Heart right ventricle (tissue), 16 donors: ENCODE measurements at regions not wholly inside any gene's neighbourhood (a gene's known extent, or its start where the extent isn't known, plus 50 kb on each side); places are given as distances from the start of the nearest gene placed in this dataset.

Source experiments
- ATAC-seq, 8 donors: fragments of 200-7000 bp; cut with Tn5 transposase; one replicate each; pipeline ENCODE4 v1.9.1; 2020; ENCODE audit warnings: mild to moderate bottlenecking in 8 of 8, moderate library complexity in 8 of 8, moderate number of reproducible peaks in 1 of 8
- DNase-seq, 2 donors: peaks; one replicate each; pipeline ENCODE4 v3.0.0-alpha.2; 2020
- H3K27ac ChIP-seq, 10 donors: fragments of 200-600 bp; sonication (generic) in 2 of 10; one replicate each; pipeline versions ENCODE4 v1.5.0 to v1.8.0; 2020 to 2022; ENCODE audit warnings: mild to moderate bottlenecking in 3 of 10
- H3K27me3 ChIP-seq, 7 donors: fragments of 200-600 bp; one replicate each; pipeline ENCODE4 v1.8.0; 2021 to 2022; ENCODE audit warnings: mild to moderate bottlenecking in 2 of 7
- H3K36me3 ChIP-seq, 9 donors: fragments of 200-600 bp; sonication (generic) in 1 of 9; one replicate each; pipeline versions ENCODE4 v1.5.0 to v1.8.0; 2020 to 2022; ENCODE audit warnings: mild to moderate bottlenecking in 2 of 9
- H3K4me1 ChIP-seq, 9 donors: fragments of 200-600 bp; sonication (generic) in 1 of 9; one replicate each; pipeline versions ENCODE4 v1.5.0 to v1.8.0; 2020 to 2022; ENCODE audit warnings: mild to moderate bottlenecking in 4 of 9
- H3K4me3 ChIP-seq, 10 donors: fragments of 200-600 bp; sonication (generic) in 2 of 10; one replicate each; pipeline versions ENCODE4 v1.5.0 to v1.8.0; 2020 to 2022; ENCODE audit warnings: mild to moderate bottlenecking in 7 of 10, moderate library complexity in 2 of 10
- H3K9me3 ChIP-seq, 11 donors: fragments of 200-600 bp in 10 of 11; sonication (generic) in 2 of 11; one replicate each; pipeline versions ENCODE4 v1.5.0 to v1.8.0; 2013 to 2022; ENCODE audit warnings: mild to moderate bottlenecking in 2 of 11, control low read depth in 1 of 11, moderate library complexity in 1 of 11
- WGBS, 2 donors: extraction: QIAGEN DNeasy Blood & Tissue Kit; methylation state at CpG; one replicate each; pipeline ENCODE4 v1.1.7; 2013; ENCODE audit warnings: inconsistent platforms in 1 of 2; 5-methylcytosine and 5-hydroxymethylcytosine counted together
- intact Hi-C, 10 donors: fragments of 100-400 bp; cut with DNase I; formaldehyde crosslinking; loops; one replicate each; pipeline versions ENCODE4 v1.11.1 to v1.14.2; 2022
- TF ChIP-seq, protein P1 (sequence below), 9 donors: fragments of 200-600 bp; sonication (generic) in 2 of 9; IDR thresholded peaks; one replicate each; pipeline versions ENCODE4 v1.5.0 to v1.8.0; 2021 to 2022; ENCODE audit warnings: antibody characterized with exemption in 9 of 9, mild to moderate bottlenecking in 5 of 9, moderate library complexity in 1 of 9
- donor health status: Arrhythmogenic right ventricular cardiomyopathy.
- donor health status: ischemic (EF 13 %, LVEDD 7.1; RV severe dilation, severe dysfunction).
- donor health status: healthy with polysubstance abuse.
- donor health status: DM: no; HTN: yes; CAD: no.
- donor health status: DM: no; HTN: no; CAD: no.
- donor health status: ischemic (EF 25% LVEDD 6.9; RV normal size, moderate dysfunction).
- donor health status: ischemic (EF 25% LVEDD 5.7; RV mildly dilated, moderate dysfunction).
- donor health status: healthy.
- donor health status: DM: yes; HTN: yes; CAD: no.
- donor health status: Ischemic cardiomyopathy.
- donor health status: ischemic (EF 35%, LVEDD 5.7; RV mildly dilated, moderate dysfunction).
- donor health status: nonischemic (EF 11% LVEDD 7.7; RV severe dilation, severe dysfunction).
- donor health status: DM: yes; HTN: yes; CAD: no.
- donor health status: PGD.
- donor health status: ischemic (EF 29% LVEDD 5.4; RV normal size, mild dysfunction).
- donor health status: nonischemic (EF 23%, LVEDD 6.1; RV moderate dilation, normal function).

DNA sequence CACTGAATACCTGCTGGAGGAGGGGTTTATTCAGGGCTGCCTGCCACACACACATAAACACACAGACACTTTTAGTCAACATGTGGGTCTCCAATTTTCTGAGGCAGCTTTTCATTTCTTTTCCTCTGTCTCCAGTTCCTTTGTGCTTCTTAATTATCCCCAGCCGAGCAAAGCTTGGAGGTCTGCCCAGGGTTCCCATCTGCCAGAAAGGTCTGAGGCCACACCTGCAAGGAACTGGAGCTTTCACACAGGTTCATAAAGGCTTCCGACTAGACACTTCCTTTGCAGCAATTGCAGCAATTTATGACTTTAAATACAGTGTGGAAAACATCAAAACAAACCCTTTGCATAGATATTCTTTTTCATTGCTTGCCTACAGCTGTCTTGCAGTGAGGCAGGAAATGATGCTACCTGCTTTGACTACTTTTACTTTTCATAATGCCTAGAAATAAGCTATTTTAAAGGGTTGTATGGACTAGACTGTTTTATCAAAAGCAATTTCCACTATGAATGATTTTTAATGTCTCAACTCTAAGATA lies 1318.9 kb downstream of the AACS start:
- Histone ChIP-seq H3K9me3 (peaks cover 0 to 20% (median 6%) of the 10 kb centered on the region in 11 donors), H3K27me3 (no peaks in the 10 kb centered on the region), H3K4me1 (no peaks in the 10 kb centered on the region), H3K27ac (no peak overlapping the region), H3K36me3 (no peaks in the 10 kb centered on the region), H3K4me3 (no peak overlapping the region)
- ATAC-seq (no peak), DNase-seq (no peak)
- WGBS, 2 donors: 52 to 61% methylated on average over 2 of the region's 2 CpGs
- TF ChIP-seq, protein P1, sequence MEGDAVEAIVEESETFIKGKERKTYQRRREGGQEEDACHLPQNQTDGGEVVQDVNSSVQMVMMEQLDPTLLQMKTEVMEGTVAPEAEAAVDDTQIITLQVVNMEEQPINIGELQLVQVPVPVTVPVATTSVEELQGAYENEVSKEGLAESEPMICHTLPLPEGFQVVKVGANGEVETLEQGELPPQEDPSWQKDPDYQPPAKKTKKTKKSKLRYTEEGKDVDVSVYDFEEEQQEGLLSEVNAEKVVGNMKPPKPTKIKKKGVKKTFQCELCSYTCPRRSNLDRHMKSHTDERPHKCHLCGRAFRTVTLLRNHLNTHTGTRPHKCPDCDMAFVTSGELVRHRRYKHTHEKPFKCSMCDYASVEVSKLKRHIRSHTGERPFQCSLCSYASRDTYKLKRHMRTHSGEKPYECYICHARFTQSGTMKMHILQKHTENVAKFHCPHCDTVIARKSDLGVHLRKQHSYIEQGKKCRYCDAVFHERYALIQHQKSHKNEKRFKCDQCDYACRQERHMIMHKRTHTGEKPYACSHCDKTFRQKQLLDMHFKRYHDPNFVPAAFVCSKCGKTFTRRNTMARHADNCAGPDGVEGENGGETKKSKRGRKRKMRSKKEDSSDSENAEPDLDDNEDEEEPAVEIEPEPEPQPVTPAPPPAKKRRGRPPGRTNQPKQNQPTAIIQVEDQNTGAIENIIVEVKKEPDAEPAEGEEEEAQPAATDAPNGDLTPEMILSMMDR (IDR thresholded peaks at IDR 0.05): no peak
- intact Hi-C loops: no loop called here

DNA sequence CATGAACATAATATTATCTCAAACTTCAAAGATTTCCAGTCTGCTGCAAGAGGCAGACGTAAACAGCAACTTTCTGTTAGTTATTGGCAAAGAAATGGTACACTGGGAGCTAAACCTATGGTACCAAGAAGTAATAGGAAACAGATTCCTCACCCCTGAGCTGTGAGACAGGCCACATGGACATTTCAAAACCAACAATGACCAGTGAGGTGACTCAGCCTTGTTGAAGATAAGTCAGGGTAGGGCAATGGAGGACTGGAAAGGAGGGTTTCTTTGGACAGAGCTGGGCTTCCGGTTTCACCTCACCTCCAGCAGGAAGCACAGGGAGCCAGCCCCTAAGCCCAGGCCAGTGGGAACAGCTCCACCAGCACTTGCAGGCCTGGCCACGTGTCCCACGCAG lies 1320.5 kb downstream of the AACS start:
- TF ChIP-seq, protein P1 (IDR thresholded peaks at IDR 0.05): no peak
- no peak for ATAC-seq
- WGBS, 2 donors: 76 to 85% methylated on average over 4 of the region's 4 CpGs
- H3K9me3 ChIP-seq: peaks cover 0 to 19% (median 6%) of the 10 kb centered on the region in 11 donors
- H3K27me3 ChIP-seq: no peaks in the 10 kb centered on the region
- no peak overlapping the region for H3K4me3 ChIP-seq
- intact Hi-C loops: no loop called here
- no peak overlapping the region for H3K27ac ChIP-seq
- no peaks in the 10 kb centered on the region for H3K4me1 ChIP-seq
- no peak for DNase-seq
- no peaks in the 10 kb centered on the region for H3K36me3 ChIP-seq

DNA sequence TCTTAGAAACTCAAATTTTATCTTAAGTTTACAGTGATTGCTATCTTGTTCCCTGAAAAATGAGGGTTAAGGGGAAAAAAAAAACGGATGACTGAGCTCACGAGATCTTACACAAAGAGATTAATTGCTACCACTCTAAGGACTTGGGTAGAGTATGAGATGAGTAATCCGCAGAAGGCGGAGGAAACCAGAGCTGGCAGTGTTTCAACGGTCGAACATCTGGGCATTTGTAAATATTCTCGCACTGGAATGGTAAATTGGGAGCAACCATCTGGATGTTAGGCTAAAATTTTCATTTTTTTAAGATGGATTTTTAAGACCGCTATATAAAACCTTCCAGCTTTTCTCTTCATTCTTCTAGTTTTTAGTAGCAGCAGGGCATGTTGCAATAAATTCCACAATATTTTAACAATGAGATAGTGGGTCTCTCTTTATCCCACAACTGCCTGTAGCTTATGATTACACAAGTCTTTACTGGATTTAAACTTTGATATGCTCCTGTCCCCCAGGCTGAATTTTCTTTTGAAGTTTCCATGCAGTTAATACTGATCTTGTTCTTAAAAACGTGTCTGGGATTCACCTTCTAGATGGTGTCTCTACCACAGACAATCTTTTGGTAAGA lies 1324.1 kb downstream of the AACS start:
- peak in 1 of 8 donors; percentile 10 for ATAC-seq
- 62 to 67% methylated on average over 9 of the region's 9 CpGs for WGBS, 2 donors
- TF ChIP-seq, protein P1 (IDR thresholded peaks at IDR 0.05): no peak

DNA sequence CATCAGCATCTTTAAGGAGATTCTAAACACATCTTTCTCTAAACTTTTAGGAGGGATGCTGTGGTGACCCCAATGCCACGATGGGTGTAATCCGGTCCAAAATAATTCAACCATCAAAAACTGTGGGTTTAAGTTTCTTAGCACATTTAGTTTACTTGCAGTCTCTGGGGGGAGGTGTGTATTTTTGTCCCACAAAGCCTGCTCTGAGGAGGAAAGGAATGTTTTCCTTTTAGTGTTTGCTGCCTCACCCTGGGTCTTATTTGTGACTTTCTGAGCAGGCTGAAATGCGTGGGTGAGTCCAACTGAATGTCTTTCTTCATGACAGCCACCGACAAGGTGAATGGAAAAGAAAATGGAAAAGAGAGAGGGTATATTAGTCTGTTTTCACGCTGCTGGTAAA lies 1324.7 kb downstream of the AACS start:
- H3K4me1 ChIP-seq: no peaks in the 10 kb centered on the region
- no peak for DNase-seq
- WGBS, 2 donors: 65 to 75% methylated on average over 5 of the region's 5 CpGs
- no peaks in the 10 kb centered on the region for H3K27me3 ChIP-seq
- intact Hi-C loops: no loop called here
- H3K36me3 ChIP-seq: no peaks in the 10 kb centered on the region
- no peaks in the 10 kb centered on the region for H3K9me3 ChIP-seq
- peak overlapping the region in 1 of 10 donors; percentile 3 for H3K27ac ChIP-seq
- no peak overlapping the region for H3K4me3 ChIP-seq
- TF ChIP-seq, protein P1 (IDR thresholded peaks at IDR 0.05): no peak
- no peak for ATAC-seq

More for the DNA sequence above, 1324.1 kb downstream of the AACS start:
- Histone ChIP-seq H3K27me3 (no peaks in the 10 kb centered on the region), H3K4me3 (no peak overlapping the region), H3K27ac (no peak overlapping the region), H3K9me3 (no peaks in the 10 kb centered on the region), H3K4me1 (no peaks in the 10 kb centered on the region), H3K36me3 (no peaks in the 10 kb centered on the region)
- intact Hi-C loops: no loop called here
- DNase-seq: no peak
